ENCODE measurements at regions not wholly inside any gene's neighbourhood (a gene's known extent, or its start where the extent isn't known, plus 50 kb on each side); places are given as distances from the start of the nearest gene placed in this dataset.

GRCh38 chr5:15321776-15322175, 178.2 kb upstream of the FBXL7 start:
- no peak for TF ChIP-seq EZH2 (IDR thresholded peaks at IDR 0.05; ENCODE audit: borderline replicate concordance, low read depth, low read length, severe bottlenecking)
- TF ChIP-seq POLR2A (IDR thresholded peaks at IDR 0.05; ENCODE audit: low read depth, low read length): no peak
- TF ChIP-seq CTCF (IDR thresholded peaks at IDR 0.05; ENCODE audit: extremely low read depth in 1 of 2, insufficient read depth in 1 of 2, low read depth in 1 of 2, low read length in 2 of 2): no peak

All from endothelial cell of umbilical vein (primary cell).